WERI-Rb-1 (cell line): ENCODE measurements at regions not wholly inside any gene's neighbourhood (a gene's known extent, or its start where the extent isn't known, plus 50 kb on each side); places are given as distances from the start of the nearest gene placed in this dataset.

ENCODE experiments used
- DNase-seq: peaks from one replicate; pipeline ENCODE4 v3.0.0-alpha.2; 2020
- H3K27ac ChIP-seq: fragments of 250-450 bp; sonication (Bioruptor Pico); 2 replicates; pipeline ENCODE4 v1.5.1; 2020; ENCODE audit warnings: mild to moderate bottlenecking, moderate library complexity
- H3K27me3 ChIP-seq: fragments of 250-450 bp; sonication (Bioruptor Pico); 2 replicates; pipeline ENCODE4 v1.5.1; 2021; ENCODE audit warnings: mild to moderate bottlenecking, low read depth, moderate library complexity; ENCODE audit not compliant: insufficient read depth, severe bottlenecking
- H3K36me3 ChIP-seq: fragments of 250-450 bp; sonication (Bioruptor Pico); 2 replicates; pipeline ENCODE4 v1.5.1; 2020; ENCODE audit warnings: mild to moderate bottlenecking, moderate library complexity
- H3K4me3 ChIP-seq: 2 replicates; pipeline ENCODE4 v1.5.1; 2011; ENCODE audit warnings: low read depth, mild to moderate bottlenecking, control low read depth, low read length
- H3K9me3 ChIP-seq: fragments of 250-450 bp; sonication (Bioruptor Pico); 2 replicates; pipeline ENCODE4 v1.5.1; 2021; ENCODE audit warnings: mild to moderate bottlenecking, moderate library complexity; ENCODE audit not compliant: severe bottlenecking
- TF ChIP-seq, protein P1 (sequence below): IDR thresholded peaks from 2 replicates; pipeline ENCODE4 v1.5.1; 2011; ENCODE audit warnings: low read depth, mild to moderate bottlenecking, control low read depth, inconsistent platforms, low read length

- DNase-seq, result no peak
- Histone ChIP-seq H3K36me3 (no peaks in the 10 kb centered on the region), H3K27me3 (no peaks in the 10 kb centered on the region), H3K9me3 (peaks cover 3% of the 10 kb centered on the region), H3K4me3 (no peak overlapping the region), H3K27ac (no peak overlapping the region)
- TF ChIP-seq, protein P1, sequence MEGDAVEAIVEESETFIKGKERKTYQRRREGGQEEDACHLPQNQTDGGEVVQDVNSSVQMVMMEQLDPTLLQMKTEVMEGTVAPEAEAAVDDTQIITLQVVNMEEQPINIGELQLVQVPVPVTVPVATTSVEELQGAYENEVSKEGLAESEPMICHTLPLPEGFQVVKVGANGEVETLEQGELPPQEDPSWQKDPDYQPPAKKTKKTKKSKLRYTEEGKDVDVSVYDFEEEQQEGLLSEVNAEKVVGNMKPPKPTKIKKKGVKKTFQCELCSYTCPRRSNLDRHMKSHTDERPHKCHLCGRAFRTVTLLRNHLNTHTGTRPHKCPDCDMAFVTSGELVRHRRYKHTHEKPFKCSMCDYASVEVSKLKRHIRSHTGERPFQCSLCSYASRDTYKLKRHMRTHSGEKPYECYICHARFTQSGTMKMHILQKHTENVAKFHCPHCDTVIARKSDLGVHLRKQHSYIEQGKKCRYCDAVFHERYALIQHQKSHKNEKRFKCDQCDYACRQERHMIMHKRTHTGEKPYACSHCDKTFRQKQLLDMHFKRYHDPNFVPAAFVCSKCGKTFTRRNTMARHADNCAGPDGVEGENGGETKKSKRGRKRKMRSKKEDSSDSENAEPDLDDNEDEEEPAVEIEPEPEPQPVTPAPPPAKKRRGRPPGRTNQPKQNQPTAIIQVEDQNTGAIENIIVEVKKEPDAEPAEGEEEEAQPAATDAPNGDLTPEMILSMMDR, result no peak
These were observed 98.7 kb downstream of the HTR5A start for GRCh38 chr7:155168597-155169480.

- TF ChIP-seq, protein P1, result no peak
- H3K9me3 ChIP-seq, result peaks cover 3% of the 10 kb centered on the region
- no peak overlapping the region for H3K4me3 ChIP-seq
- no peak for DNase-seq
- no peaks in the 10 kb centered on the region for H3K27me3 ChIP-seq
- H3K27ac ChIP-seq, result no peak overlapping the region
- H3K36me3 ChIP-seq, result no peaks in the 10 kb centered on the region
These were observed 99.5 kb downstream of the HTR5A start for GRCh38 chr7:155169498-155170065.

GRCh38 chr7:155170331-155170730, 100.2 kb downstream of the HTR5A start:
- H3K36me3 ChIP-seq, result no peaks in the 10 kb centered on the region
- H3K27ac ChIP-seq, result no peak overlapping the region
- TF ChIP-seq, protein P1, result no peak
- H3K27me3 ChIP-seq, result no peaks in the 10 kb centered on the region
- H3K4me3 ChIP-seq, result no peak overlapping the region
- no peak for DNase-seq
- H3K9me3 ChIP-seq, result no peaks in the 10 kb centered on the region

GRCh38 chr7:155172141-155172540, 102.0 kb downstream of the HTR5A start:
- TF ChIP-seq, protein P1, result no peak
- Histone ChIP-seq H3K27me3 (no peaks in the 10 kb centered on the region), H3K36me3 (no peaks in the 10 kb centered on the region), H3K9me3 (peaks cover 3% of the 10 kb centered on the region), H3K4me3 (no peak overlapping the region), H3K27ac (no peak overlapping the region)
- DNase-seq, result no peak

- no peak overlapping the region for H3K4me3 ChIP-seq
- H3K27me3 ChIP-seq, result no peaks in the 10 kb centered on the region
- H3K9me3 ChIP-seq, result peaks cover 7% of the 10 kb centered on the region
- H3K27ac ChIP-seq, result peak overlapping the region; percentile 37
- TF ChIP-seq, protein P1, result no peak
- DNase-seq, result no peak
- H3K36me3 ChIP-seq, result no peaks in the 10 kb centered on the region
These were observed 103.8 kb downstream of the HTR5A start for GRCh38 chr7:155173905-155174304.
